ENCODE measurements at regions not wholly inside any gene's neighbourhood (a gene's known extent, or its start where the extent isn't known, plus 50 kb on each side); places are given as distances from the start of the nearest gene placed in this dataset.

DNA sequence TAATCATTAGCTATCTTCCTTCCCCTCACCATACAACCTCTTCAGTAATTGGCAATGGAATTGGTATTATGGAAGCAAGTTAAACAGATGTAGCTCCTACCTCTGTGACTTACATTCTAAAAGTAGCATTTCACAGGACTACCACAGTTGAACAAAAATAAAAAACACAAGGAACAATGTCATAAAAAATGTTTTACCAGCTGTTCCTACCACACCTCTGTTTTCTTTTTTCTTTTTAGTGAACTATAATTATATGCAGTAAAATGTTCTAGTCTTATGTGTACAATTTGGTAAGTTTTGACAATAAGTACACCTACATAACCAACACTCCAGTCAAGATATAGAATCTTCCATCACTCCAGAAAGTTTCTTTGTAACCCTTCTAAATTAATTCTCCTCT is 54.1 kb upstream of the GEMIN8 start:
- no peak for TF ChIP-seq CTCF (IDR thresholded peaks at IDR 0.05; ENCODE audit: low read depth, low read length)
- no peaks in the 10 kb centered on the region for H3K27me3 ChIP-seq
- H3K27ac ChIP-seq = no peak overlapping the region

GRCh38 chrX:14079891-14080430 is 50.3 kb upstream of the GEMIN8 start:
- Histone ChIP-seq H3K27ac (no peak overlapping the region), H3K4me1 (ENCODE audit: low read depth) (no peaks in the 10 kb centered on the region), H3K4me3 (no peak overlapping the region), H3K9me3 (ENCODE audit: low read depth) (no peaks in the 10 kb centered on the region), H3K27me3 (no peaks in the 10 kb centered on the region), H3K36me3 (no peaks in the 10 kb centered on the region)
- no peak for DNase-seq (ENCODE audit: low read depth in 1 of 2, low spot score in 1 of 2)
- no peak for TF ChIP-seq CTCF (IDR thresholded peaks at IDR 0.05; ENCODE audit: low read depth, low read length)

More for the DNA sequence above, 54.1 kb upstream of the GEMIN8 start:
- H3K9me3 ChIP-seq (ENCODE audit: low read depth) = no peaks in the 10 kb centered on the region
- DNase-seq (ENCODE audit: low read depth in 1 of 2, low spot score in 1 of 2) = no peak
- H3K4me3 ChIP-seq = no peak overlapping the region
- H3K36me3 ChIP-seq = no peaks in the 10 kb centered on the region
- no peaks in the 10 kb centered on the region for H3K4me1 ChIP-seq (ENCODE audit: low read depth)

Data from cardiac muscle cell (in vitro differentiated cells and primary cell).